Fibroblast of mammary gland (primary cell): ENCODE measurements at regions not wholly inside any gene's neighbourhood (a gene's known extent, or its start where the extent isn't known, plus 50 kb on each side); places are given as distances from the start of the nearest gene placed in this dataset.

Experiments used
- DNase-seq: peaks from one replicate; pipeline ENCODE4 v3.0.0-alpha.2; 2010; ENCODE audit warnings: low read depth
- H3K4me3 ChIP-seq: 2 replicates; pipeline ENCODE4 v1.5.1; 2011; ENCODE audit warnings: low read depth, mild to moderate bottlenecking, low read length, moderate library complexity; ENCODE audit not compliant: control insufficient read depth
- TF ChIP-seq, protein P1 (sequence below): conservative IDR thresholded peaks from 2 replicates; pipeline ENCODE4 v1.5.1; 2011; ENCODE audit warnings: low read depth, low read length, inconsistent platforms; ENCODE audit not compliant: control insufficient read depth, insufficient read depth

DNA sequence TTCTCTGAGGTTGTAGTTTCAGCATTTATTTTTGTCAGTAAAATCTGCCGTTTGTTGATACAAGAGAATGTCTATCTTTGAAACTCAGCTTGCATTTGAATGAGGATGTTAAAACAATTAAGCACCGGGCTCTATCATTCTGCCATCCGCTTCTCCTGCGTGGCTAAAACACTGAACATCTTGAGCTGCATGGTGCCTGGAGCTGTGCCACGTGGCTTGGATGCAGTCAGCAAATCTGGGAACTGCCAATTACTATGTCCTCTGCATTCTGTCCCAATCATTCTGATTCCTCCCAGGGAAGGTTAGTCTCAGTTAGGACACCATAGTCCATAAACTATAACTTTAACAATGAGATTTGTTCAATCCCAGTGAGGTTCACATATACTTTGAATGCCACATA is 598.4 kb downstream of the FBXO15 start:
- DNase-seq, result peak; percentile 28
- TF ChIP-seq, protein P1, sequence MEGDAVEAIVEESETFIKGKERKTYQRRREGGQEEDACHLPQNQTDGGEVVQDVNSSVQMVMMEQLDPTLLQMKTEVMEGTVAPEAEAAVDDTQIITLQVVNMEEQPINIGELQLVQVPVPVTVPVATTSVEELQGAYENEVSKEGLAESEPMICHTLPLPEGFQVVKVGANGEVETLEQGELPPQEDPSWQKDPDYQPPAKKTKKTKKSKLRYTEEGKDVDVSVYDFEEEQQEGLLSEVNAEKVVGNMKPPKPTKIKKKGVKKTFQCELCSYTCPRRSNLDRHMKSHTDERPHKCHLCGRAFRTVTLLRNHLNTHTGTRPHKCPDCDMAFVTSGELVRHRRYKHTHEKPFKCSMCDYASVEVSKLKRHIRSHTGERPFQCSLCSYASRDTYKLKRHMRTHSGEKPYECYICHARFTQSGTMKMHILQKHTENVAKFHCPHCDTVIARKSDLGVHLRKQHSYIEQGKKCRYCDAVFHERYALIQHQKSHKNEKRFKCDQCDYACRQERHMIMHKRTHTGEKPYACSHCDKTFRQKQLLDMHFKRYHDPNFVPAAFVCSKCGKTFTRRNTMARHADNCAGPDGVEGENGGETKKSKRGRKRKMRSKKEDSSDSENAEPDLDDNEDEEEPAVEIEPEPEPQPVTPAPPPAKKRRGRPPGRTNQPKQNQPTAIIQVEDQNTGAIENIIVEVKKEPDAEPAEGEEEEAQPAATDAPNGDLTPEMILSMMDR, result no peak
- no peak overlapping the region for H3K4me3 ChIP-seq

DNA sequence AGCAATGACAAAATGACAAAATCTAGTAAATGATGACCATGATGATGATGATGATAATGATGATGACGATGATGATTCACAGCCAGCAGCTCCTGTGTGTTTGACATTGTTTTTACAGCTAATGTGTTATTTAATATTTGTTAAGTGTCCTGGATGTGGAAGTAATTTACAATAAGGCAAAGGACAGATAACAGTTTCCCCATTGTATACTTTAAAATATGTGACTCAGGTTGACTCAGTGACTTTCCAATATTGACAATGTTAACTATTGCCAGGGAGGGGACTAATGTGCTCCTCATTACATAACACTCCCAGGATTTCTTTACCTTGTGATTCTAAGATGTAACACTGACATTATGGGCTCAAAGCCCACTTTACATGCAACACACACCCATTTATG is 602.2 kb downstream of the FBXO15 start:
- H3K4me3 ChIP-seq, result no peak overlapping the region
- TF ChIP-seq, protein P1, result no peak
- peak; percentile 29 for DNase-seq

DNA sequence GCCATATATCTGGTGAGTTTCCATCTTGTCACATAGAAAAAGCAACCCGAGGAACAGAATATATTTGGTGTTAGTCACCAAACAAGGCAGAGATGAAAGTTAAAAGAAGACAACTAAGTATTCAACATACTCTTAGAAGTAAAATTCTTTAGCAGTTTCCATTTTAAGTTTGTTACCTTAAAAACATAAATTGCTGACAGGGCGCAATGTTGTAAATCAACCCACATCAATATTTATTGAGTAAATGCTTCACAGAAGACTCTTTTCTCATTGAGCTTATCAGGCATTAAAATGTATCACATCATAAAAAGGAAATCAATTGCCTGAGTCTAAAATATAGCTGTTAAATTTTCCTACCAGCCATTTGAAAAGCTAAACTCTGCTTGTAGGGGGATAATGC is 603.0 kb downstream of the FBXO15 start:
- H3K4me3 ChIP-seq, result no peak overlapping the region
- TF ChIP-seq, protein P1, result no peak
- DNase-seq, result no peak

DNA sequence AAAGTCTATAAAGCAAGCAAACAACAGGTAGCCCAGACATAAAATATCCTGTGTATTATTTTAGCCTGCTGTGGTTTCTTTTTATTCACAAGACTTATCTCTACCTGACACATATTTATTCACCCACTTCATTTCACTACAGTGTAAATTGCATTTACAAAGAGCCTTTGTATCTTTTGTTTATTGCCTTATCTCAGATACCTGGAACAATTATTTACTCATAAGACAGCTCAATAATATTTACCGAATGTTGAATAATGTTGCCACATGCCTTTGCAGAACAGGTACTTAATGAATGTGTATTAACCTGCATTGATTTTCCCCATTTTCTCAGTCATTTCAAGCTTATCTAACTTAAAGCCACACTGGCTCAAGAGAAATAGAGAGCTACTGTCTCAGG is 603.6 kb downstream of the FBXO15 start:
- H3K4me3 ChIP-seq, result no peak overlapping the region
- no peak for DNase-seq
- TF ChIP-seq, protein P1, result no peak

DNA sequence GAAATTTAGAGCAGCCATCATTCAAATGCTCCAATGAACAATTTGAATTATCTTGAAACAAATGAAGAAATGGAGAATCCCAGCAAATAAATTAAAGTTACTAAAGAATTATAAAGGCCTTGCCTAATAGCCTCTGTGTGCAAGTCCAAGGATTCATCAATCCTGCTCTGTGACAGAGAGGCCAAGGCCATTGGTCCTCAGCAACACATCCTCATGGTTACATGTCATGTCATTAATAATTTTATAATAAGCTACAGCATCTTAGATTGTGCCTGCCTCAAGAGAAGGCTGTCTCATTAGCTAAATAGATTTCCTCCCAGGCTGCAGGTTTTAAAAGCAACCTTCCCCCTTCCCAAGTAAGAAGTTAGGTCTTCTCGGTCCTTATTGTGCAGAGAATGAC is 611.6 kb downstream of the FBXO15 start:
- TF ChIP-seq, protein P1, result no peak
- H3K4me3 ChIP-seq, result no peak overlapping the region
- no peak for DNase-seq

DNA sequence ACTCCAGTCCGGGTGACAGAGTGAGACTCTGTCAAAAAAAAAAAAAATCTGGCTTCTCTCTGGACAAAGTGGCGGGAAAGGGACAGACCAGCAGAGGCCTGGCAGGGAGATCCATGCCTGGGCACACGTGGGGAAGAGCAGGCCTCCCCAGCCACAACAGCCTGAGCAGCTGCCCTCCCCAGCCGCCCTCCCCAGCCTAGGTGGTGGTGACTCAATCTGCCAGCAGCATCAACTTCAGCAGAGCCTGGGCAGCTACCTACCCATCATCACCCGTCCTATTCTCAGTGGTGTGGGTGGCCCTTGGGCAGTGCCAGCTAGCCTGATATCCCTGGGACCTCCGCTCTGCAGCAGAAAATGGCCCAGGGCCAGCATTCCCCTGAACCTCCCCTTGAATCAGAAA is 612.4 kb downstream of the FBXO15 start:
- TF ChIP-seq, protein P1, result no peak
- DNase-seq, result no peak
- no peak overlapping the region for H3K4me3 ChIP-seq

DNA sequence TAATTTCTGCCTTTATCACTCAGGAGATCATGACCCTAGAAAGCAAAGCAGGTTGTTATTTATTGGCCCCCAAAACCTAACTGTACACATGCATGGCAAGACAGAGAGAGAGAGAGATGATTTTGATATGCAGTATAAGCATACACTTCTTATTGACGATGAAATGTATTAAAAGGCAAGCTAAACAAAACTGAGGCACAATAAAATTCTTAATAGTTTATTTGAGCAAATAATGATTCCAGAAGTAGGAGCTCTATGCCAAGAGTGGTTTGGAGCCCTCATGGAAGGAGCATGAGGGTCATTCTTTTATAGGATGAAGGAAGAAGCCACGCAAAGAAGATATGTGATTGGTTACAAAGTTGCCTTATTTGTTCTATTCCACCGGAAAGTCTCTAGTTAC is 616.0 kb downstream of the FBXO15 start:
- TF ChIP-seq, protein P1, result no peak
- no peak for DNase-seq
- no peak overlapping the region for H3K4me3 ChIP-seq
